ENCODE measurements at regions not wholly inside any gene's neighbourhood (a gene's known extent, or its start where the extent isn't known, plus 50 kb on each side); places are given as distances from the start of the nearest gene placed in this dataset.

DNA sequence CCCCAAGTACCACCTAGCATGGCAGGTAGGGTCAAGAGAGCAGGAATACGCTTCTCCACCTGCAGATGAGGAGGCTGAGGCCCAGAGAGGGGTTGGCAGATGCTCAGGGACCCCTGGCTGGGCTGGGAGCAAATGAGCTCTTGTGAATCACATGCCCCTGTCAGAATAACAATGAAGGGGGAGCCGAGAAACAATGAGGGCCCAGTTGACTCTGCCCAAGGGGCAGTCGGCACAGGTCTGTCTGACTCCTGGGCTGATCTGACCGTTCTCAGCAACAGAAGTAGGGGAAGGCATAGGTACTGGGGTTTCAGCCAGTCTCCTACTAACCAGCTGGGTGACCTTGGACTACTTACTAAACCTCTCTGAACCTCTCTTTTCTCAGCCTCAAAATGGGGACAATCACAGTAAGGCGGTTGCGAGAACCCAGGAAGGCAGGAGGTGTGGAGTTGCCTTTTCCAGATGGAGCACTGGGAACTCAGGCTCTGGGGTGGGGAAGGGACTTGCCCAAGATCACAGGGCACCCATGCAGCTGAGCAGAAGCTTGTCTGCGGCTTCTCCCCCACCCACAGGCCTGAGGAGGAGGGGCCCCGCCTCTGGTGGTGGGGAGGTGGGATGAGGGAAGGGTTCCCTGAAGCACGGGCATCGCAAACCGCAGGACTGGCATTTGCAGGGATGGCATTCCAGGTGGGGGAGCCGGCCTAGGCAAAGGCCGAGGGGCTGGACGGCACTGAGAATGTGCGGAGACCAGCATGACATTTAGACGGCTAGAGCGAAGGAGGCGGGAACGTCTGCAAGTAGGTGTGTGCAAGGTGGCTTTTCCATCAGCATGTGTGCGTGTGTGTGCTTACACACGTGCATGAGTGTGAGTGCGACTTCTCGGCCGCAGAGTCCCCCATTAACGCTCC lies 163.0 kb downstream of the MN1 start:
- no peak for DNase-seq (ENCODE audit: low read depth)

DNA sequence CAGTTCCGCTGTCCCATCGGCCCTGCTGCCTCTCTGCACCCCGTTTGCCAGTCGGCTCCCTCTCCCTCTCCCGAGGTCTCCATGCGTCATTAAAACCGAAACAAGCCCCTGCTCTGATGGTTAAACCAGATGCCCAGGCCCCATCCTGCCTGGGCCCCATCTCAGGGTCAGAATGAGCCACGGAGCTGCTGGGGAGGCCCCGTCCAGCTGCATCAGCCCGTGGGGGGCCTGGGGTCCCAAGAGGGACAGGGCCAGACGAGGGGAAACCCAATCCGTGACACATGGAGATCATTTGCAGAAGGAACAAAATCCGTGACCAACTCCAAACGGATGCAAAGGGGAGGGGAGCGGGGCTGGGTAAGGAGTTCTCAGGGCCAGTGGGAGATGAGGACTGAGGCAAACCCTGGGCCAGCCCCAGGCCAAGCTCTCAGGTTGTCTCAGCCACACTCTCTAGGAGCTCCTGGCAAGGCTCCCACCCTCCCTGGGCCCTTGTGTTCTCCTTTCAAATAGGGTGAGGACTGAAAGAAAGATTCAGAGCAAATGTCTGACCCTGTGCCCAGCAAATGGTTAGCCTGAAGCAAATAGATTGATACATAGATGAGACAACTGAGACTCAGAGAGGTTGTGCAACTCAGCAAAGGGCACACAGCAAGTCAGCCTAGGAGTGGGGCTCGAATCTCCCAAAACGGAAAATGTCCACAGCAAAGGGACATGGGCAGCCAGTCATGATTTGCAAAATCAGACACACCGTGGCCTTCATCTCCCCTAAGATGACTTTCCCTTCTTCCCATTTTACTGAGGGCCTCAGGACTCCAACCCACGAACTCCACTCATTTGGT lies 162.1 kb downstream of the MN1 start:
- DNase-seq (ENCODE audit: low read depth), result no peak

DNA sequence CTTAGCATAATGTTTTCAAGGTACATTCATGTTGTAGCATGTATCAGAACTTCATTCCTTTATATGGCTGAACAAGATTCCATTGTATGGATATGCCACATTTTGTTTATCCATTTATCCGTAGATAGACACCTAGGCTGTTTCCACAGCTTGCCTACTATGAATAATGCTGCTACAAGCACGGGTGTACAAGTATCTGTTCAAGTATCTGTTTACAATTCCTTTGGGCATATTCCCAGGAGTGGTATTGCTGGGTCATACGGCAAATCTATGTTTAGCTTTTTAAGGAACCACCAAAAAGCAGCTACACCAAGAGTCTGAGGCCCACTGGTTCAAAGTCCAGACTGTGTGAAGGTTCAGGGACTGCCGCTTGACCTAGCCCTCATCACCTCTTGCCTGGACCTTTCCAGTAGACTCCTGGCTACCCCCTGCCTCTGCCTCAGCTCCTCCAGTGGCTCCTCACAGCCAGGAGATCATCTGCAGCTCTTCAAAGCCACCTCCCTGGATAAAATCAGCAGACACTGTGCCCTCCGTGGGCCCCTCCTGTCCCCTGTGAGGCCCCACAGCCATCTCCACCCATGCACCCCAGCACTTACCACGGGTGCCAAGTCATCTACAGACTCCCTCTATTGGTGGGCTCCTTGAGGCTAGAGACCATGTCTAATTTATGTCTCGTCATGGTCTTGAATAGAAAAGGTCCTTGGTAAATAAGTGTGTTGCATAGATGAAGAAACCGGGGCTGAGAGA lies 160.3 kb downstream of the MN1 start:
- DNase-seq (ENCODE audit: low read depth), result no peak

DNA sequence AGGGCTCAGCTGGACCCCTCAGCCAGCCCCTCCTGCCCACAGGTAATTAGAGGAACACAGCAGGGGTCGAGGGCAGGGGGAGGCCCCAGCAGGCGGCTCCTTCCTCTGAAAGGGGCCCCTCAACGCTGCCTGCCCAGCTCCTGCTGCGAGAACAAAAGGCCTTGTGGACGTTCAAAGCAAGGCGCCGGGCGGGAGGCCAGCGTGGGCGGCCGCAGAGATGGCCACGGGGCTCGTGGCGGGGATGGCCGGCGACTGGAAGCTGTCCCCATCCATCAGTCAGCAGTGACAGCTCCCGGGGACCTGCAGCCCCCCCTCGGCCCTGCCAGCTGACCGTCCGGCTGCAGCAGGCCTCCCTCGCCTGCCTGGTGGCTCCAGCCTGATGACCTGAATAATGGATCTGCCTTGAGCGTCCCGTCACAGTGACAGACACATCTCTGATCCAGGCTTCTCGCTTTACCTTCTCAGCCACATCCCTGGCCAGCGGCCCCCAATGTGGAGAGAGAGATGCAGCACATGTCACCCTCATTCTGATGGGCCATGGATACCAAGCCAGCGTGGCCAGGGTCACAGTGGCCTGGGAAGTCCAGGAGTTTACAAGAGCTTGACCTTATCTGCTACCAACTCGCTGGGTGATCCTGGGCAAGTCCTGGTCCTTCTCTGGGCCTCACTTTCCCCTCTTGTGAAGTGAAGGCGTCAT lies 159.3 kb downstream of the MN1 start:
- DNase-seq (ENCODE audit: low read depth), result no peak

DNA sequence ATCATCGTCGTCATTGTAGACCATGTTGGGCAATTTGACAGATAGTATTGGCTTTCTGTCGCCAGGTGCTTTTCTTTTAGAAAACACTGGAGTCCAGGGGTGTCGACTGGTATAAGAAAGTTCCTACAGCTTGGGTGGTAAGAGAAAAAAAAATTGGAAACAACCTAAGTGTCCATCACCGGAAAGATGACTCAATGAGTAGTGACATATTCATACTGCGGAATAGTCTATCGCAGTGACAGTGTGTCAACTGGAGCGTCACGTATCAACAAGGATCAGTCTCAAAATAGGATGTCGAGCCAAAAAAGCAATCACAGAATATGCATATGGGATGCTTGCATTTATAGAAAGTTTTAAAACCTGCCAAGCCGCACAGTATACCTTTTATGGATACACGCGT lies 157.6 kb downstream of the MN1 start:
- no peak for DNase-seq (ENCODE audit: low read depth)

DNA sequence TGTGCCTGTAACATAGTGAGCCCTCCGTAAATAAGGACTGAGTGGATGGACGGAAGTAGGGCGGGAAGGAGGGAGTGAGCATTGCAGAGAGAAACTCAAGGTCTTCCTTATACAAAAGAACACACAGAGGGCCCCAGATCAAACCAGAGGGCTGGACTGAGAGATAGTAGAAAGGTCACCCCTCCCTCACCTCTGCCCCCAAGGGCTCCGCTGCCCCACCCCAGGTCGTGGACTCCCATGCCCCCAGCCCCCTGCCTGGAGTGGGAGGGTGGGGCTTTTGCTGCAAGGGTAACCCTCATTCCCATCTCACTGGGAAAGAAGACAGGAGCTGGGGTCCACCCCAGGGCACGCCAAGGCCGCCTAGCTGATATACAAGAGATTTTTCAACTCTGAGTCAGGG lies 157.0 kb downstream of the MN1 start:
- DNase-seq (ENCODE audit: low read depth), result no peak

DNA sequence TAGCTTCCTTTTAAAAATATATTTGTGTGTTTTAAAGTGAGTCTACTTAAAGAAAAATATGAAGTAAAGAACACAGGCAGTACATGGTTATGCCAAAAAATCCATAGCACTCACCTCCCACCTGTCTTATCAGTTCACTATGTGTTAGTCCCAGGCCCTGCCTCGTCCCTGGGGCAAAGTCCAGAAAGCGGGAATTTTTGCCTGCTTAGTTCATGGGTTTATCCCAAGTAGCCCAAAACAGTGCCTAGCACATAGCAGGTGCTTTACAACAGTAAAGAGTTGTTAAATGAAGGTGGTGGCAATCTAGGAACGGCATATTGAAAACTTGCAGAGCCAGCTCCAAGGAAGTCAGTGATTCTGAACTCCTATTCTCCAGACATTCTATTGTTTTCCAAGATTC lies 154.0 kb downstream of the MN1 start:
- no peak for DNase-seq (ENCODE audit: low read depth)

DNA sequence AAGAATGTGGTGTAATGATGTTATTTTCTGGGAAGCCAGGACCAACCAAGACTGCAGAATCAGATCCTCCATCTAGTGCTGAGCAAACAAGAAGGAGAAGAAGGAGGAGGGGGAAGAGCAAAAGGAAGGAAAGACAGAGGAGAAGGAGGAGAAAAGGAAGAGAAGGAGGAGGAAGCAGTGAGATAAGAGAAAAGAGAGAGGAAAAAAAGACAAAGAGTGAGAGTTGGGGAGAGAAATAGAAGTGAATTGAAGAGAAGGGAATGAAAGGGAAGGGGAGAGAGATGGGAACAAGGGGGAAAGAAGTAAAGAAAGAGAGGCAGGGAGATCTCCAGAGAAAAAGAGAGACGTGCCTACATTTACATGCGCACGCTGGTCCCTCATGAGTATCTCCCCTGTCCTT lies 153.5 kb downstream of the MN1 start:
- DNase-seq (ENCODE audit: low read depth), result no peak

DNA sequence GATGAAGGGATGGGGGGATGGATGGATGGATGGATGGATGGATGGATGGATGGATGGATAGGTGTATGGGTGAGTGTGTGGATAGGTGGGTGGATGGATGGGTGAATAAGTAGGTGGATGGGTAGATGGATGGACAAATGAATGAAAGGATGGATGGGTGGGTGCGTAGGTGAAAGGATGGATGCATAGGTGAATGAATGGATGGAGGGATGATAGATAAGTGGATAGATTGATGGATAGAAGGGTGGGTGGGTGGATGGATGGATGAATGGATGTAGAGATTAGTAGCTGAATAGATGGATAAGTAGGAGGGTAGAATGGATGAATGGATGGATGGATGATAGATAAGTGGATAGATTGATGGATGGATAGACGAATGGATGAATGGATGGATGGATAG lies 152.7 kb downstream of the MN1 start:
- no peak for DNase-seq (ENCODE audit: low read depth)

DNA sequence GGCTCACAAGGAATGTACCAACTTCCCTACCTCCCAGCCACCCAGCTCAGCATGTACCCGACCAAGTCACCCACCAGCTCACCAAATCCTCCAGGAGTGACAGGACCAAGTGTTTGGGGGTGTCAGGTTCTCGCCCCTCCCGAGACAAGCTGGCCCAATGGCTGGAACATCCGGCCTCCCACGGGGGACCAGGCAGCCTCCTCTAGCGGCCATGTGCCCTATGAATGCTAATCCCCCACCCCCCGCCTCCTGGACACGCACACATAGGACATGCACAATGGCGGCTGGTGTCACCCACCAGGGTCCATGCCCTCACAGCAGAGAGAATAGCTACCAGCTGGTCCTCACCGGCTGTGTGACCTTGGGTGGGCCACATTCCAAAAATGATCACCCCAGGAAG lies 151.0 kb downstream of the MN1 start:
- no peak for DNase-seq (ENCODE audit: low read depth)

DNA sequence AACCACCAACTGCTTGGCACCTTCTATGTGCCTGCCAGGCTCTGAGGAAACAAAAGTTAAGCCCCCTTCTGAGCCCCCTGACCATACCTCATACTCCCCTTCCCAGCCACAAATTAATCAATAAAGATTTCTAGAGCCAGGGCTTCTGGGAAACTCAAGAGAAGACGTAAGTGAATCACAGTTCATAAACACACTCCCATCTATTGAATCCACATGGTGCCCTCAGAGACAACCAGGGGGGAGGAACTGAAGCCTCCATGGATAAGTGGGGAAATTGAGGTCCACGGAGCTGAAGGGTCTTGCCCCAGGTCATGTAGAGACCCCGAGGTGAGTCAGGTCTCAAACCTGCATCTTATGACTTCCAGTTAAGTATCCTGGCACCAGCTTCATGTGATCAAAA lies 150.6 kb downstream of the MN1 start:
- no peak for DNase-seq (ENCODE audit: low read depth)

DNA sequence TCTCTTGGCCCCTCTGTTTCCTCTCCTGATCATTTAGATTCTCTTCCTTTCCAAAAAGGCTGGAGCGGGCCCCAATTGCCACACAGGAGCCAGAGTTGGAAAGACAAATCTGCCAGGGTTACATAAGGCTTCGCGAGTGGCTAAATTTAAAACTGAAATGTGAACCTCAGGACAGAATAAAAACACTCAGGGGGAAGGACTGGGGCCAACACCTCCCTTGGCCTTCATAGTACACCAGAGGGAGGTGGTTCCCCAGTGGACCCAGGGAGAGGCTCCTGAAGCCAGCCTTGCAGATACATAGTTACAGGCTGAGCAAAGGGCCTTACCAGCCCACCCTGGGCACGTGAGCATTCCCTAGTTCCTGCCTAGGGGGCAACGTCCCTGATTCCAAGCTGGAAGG lies 150.1 kb downstream of the MN1 start:
- no peak for DNase-seq (ENCODE audit: low read depth)

DNA sequence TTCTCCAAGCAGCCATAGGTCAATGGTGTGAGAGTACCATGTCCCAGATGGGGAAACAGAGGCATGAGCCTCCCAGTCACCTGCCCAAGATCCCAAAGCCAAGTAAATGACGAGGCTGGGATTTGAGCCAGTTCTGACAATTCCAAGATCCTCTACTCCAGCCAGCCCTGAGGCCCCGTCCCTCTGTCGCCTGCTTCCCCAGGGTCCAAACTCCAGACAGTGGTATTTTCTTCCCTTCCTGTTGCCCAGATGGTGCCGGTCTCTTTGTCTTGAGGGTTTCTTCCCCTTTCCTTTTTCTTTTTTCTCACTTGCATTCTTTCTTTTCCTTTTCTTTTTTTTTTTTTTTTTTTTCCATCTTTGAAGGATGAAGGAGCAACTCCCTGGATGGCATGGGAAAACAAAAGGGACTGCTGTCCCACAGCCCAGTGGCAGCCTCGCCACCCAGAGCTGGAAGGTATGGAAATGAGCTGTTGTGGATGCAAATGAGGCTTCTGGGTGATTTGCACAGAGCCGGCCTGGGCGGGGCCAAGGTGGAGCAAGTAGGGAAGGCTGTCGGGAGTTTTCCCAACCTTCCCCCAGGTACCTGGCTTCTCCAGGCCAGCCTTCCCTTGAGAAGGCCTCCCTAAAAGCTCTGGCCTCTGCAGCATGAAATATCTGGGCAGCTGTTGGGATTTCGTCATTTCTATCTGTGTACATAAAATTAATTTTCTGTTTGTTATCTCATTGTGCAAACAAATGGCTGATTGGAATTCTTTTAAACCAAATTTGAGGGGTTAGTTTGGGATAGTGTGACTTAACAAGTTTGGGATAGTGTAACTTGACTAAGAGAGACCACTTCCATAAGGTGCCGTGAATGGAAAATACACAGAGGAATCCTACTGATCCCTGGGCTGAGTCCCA lies 146.8 kb downstream of the MN1 start:
- no peak for DNase-seq (ENCODE audit: low read depth)

DNA sequence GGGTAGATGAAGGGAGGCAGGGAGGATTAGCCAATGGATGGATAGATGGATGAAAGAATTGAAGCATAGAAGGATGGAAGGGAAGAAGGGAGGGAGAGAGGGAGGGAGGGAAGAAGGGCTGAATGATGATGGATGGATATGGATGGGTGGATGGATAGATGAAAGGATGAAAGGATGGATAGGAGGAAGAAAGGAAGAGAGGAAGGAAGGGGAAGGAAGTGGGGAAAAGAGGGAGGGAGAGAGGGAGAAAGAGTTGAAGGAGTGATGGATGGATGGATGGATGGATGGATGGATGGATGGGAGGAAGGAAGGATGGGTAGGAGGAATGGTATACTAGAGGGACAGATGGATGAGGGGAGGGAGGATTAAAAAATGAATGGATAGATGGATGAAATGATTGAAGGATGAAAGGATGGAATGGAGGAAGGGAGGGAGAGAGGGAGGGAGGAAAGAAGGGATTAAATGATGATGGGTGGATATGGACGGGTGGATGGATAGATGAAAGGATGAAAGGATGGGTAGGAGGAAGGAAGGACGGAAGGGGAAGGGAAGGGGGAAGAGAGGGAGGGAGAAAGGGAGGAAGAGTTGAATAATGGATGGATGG lies 145.9 kb downstream of the MN1 start:
- DNase-seq (ENCODE audit: low read depth), result no peak

DNA sequence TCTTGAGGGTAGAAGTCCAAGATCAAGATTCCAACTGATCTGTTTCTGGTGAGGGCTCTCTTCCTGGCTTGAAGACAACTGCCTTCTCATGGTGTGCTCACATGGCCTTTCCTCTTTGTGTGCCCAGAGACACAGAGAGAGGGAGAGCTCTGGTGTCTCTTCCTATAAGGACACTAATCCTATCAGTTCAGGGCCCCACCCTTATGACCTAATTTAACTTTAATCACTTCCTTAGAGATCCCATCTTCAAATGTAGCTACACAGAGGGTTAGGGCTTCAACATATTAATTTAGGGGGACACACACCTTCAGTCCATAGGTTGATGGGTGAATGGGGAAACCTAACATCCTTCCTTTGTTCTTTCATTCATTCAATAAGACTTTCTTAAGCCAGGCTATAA lies 144.6 kb downstream of the MN1 start:
- DNase-seq (ENCODE audit: low read depth), result no peak

DNA sequence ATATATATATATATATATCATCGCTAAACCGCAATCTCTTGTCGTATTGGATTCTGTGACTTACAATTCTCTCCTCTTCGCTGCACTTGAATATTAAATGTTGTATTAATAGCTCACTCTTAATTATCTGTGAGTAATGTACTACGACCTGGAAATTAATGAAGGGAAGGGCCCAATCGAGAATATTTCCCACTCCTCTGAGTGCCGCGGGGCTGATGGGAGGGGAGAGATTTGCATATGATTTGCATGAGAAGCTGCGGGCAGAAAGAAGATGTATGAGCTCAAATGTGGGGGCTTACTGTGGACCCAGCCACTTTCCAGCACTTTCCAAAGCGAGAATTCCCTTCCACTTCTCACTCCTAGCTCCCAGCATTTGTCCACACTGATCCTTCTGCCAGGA lies 141.2 kb downstream of the MN1 start:
- no peak for DNase-seq (ENCODE audit: low read depth)

DNA sequence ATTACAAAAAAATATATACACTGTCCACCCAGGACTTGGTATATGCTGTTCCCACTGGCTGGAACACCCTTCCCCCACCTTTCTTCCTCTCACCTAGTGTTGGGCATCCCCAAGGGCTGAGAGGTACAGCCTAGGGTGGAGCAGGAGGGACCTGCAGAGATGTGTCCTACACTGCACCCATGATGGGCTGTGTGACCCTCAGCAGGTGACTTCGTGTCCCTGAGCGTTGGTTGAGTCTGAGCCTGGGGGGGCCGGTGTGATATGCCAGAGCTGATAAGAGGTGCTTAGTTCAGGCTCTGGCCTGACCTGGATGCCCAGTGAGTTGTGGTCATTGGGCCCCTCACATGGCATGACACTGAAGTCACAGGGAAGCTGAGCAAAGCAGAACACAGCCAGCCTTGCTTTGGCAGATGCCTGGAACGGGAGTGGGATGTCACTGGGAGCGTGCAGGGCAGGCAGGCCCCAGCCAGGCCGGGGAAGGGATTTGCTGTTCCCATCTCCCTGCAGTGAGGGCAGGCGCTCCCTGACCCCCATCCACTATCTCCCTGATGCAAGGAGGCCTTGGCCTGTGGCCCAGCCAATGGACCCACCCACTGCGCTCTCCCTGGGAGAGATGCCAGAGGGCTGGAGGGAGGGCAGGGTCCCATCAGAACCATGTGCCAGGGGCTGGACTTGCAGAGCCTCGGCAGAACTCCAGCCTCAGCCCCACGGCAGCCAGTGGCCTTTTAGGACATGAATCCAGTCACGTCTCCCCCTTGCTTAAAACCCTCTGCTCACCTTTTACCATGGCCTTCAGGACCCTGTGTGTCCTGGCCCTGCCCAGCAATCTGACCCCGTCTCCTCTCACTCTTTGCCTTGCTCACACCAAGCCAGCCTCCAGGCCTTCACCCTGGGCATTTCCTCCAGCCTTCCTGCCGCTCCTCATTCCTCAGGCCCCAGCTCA lies 138.9 kb downstream of the MN1 start:
- DNase-seq (ENCODE audit: low read depth), result no peak

DNA sequence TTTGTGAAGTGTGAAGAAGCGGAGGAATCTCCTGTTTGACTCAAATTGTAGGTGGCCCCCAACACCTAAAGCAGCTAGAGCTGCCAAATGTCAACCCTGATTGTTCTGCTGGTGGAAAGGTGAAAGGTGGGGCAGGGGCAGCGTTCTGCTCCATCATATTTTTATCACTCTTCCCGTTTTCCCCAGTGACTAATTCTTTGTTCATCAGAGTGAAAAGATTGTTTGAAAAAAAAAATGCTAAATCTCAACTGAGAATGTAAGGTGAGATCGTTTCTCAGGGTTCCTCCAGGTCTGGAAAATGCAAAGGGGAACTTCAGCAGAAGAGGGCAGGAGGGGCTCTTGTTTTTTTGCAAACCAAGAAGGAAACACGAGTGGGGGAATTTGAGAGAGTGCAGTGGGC lies 137.7 kb downstream of the MN1 start:
- DNase-seq (ENCODE audit: low read depth), result no peak

DNA sequence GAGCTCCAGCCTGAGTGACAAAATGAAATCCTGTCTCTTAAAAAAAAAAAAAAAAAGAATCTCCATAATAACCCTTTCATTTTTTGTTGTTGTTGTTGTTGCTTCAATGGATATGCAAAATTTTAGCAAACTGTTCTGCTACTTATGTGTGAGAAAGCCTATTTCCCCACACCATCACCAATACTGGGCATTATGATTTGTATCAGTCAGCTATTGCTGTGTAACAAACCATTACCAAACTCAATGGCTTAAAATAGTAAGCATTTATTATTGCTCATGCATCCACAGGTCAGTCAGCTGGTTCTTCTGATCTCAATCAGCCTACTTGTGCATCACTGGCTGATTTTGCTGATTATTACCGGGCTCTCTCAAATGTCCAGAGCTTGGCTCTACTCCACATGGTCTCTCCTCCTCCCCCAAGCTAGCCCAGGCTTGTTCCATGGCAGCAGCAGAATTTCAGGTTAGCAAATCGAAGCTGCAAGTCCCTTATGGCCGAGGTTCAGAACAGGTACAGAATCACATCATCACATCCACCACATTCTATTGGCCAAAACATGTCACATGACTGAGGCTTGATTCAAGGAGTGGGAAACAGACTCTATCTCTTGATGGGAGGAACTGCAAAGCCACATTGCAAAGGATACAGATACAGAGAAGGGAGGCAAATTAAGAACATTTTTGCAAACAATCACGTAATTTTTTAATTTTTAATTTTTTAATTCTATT lies 135.1 kb downstream of the MN1 start:
- DNase-seq (ENCODE audit: low read depth), result no peak

All from activated T-cell treated with anti-CD3 and anti-CD28 coated beads for 1 hour (primary cell).